ENCODE measurements at regions not wholly inside any gene's neighbourhood (a gene's known extent, or its start where the extent isn't known, plus 50 kb on each side); places are given as distances from the start of the nearest gene placed in this dataset.

DNA sequence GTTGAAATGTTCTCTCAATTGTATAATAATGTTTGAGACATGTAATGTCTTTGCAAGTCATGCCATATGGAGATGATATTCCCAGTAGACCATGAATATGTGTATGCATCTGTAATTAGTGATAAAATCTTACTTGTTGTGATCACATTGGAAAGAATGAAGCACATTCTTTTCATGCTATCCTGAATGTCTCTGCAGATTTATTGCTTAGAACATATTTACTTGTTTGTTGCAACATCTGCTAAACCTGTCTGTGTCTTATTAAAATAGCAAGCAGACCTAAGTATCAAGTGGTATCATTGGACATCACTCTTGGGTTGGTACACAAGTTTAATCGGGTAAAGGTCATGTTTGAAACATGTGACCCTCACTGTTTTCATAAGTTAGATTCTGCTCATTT, 265.5 kb upstream of the CD180 start:
- H3K4me3 ChIP-seq (ENCODE audit: low read depth, low read length) = no peak overlapping the region
- H3K36me3 ChIP-seq (ENCODE audit: control insufficient read depth in 2 of 2, insufficient read depth in 1 of 2, low read length in 2 of 2) = no peaks in the 10 kb centered on the region
- no peaks in the 10 kb centered on the region for H3K4me1 ChIP-seq (ENCODE audit: control insufficient read depth, insufficient read depth, low read length)
- CTCF ChIA-PET = no interaction called here
- H3K9me3 ChIP-seq (ENCODE audit: control insufficient read depth, insufficient read depth, low read depth, low read length) = no peaks in the 10 kb centered on the region
- no peak overlapping the region for H3K27ac ChIP-seq (ENCODE audit: extremely low read depth, low read depth, low read length)
- POLR2A ChIA-PET = no interaction called here
- TF ChIP-seq ZNF23 (tag by site-specific recombination; IDR thresholded peaks at IDR 0.05; ENCODE audit: borderline replicate concordance) = no peak
- TF ChIP-seq FEZF1 (tag by site-specific recombination; IDR thresholded peaks at IDR 0.05) = no peak
- TF ChIP-seq, protein P1, sequence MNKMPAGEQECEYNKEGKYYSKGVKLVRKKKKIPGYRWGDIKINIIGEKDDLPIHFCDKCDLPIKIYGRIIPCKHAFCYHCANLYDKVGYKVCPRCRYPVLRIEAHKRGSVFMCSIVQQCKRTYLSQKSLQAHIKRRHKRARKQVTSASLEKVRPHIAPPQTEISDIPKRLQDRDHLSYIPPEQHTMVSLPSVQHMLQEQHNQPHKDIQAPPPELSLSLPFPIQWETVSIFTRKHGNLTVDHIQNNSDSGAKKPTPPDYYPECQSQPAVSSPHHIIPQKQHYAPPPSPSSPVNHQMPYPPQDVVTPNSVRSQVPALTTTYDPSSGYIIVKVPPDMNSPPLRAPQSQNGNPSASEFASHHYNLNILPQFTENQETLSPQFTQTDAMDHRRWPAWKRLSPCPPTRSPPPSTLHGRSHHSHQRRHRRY (tag by site-specific recombination; IDR thresholded peaks at IDR 0.05) = no peak
- no peak for TF ChIP-seq ZNF157 (tag by site-specific recombination; IDR thresholded peaks at IDR 0.05)
- no peak for TF ChIP-seq KLF9 (tag by site-specific recombination; IDR thresholded peaks at IDR 0.05; ENCODE audit: low read depth)
- no peak for TF ChIP-seq ZNF175 (tag by site-specific recombination; IDR thresholded peaks at IDR 0.05)
- TF ChIP-seq ZNF654 (tag by site-specific recombination; IDR thresholded peaks at IDR 0.05; ENCODE audit: low read depth) = no peak
- TF ChIP-seq, protein P2, sequence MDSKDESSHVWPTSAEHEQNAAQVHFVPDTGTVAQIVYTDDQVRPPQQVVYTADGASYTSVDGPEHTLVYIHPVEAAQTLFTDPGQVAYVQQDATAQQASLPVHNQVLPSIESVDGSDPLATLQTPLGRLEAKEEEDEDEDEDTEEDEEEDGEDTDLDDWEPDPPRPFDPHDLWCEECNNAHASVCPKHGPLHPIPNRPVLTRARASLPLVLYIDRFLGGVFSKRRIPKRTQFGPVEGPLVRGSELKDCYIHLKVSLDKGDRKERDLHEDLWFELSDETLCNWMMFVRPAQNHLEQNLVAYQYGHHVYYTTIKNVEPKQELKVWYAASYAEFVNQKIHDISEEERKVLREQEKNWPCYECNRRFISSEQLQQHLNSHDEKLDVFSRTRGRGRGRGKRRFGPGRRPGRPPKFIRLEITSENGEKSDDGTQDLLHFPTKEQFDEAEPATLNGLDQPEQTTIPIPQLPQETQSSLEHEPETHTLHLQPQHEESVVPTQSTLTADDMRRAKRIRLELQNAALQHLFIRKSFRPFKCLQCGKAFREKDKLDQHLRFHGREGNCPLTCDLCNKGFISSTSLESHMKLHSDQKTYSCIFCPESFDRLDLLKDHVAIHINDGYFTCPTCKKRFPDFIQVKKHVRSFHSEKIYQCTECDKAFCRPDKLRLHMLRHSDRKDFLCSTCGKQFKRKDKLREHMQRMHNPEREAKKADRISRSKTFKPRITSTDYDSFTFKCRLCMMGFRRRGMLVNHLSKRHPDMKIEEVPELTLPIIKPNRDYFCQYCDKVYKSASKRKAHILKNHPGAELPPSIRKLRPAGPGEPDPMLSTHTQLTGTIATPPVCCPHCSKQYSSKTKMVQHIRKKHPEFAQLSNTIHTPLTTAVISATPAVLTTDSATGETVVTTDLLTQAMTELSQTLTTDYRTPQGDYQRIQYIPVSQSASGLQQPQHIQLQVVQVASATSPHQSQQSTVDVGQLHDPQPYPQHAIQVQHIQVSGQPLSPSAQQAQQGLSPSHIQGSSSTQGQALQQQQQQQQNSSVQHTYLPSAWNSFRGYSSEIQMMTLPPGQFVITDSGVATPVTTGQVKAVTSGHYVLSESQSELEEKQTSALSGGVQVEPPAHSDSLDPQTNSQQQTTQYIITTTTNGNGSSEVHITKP (tag by site-specific recombination; IDR thresholded peaks at IDR 0.05) = no peak
- TF ChIP-seq ZNF660 (tag by site-specific recombination; IDR thresholded peaks at IDR 0.05) = no peak
- no peak for TF ChIP-seq ZSCAN23 (tag by site-specific recombination; IDR thresholded peaks at IDR 0.05)
- TF ChIP-seq, protein P3, sequence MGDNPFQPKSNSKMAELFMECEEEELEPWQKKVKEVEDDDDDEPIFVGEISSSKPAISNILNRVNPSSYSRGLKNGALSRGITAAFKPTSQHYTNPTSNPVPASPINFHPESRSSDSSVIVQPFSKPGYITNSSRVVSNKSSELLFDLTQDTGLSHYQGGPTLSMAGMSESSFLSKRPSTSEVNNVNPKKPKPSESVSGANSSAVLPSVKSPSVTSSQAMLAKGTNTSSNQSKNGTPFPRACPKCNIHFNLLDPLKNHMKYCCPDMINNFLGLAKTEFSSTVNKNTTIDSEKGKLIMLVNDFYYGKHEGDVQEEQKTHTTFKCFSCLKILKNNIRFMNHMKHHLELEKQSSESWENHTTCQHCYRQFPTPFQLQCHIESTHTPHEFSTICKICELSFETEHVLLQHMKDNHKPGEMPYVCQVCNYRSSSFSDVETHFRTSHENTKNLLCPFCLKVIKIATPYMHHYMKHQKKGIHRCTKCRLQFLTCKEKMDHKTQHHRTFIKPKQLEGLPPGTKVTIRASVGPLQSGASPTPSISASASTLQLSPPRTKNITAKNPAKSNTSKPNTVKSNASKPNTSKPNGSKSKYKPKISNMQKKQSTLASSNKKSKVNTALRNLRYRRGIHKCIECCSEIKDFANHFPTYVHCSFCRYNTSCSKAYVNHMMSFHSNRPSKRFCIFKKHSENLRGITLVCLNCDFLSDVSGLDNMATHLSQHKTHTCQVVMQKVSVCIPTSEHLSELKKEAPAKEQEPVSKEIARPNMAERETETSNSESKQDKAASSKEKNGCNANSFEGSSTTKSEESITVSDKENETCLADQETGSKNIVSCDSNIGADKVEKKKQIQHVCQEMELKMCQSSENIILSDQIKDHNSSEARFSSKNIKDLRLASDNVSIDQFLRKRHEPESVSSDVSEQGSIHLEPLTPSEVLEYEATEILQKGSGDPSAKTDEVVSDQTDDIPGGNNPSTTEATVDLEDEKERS (tag by site-specific recombination; IDR thresholded peaks at IDR 0.05) = no peak
- TF ChIP-seq, protein P4, sequence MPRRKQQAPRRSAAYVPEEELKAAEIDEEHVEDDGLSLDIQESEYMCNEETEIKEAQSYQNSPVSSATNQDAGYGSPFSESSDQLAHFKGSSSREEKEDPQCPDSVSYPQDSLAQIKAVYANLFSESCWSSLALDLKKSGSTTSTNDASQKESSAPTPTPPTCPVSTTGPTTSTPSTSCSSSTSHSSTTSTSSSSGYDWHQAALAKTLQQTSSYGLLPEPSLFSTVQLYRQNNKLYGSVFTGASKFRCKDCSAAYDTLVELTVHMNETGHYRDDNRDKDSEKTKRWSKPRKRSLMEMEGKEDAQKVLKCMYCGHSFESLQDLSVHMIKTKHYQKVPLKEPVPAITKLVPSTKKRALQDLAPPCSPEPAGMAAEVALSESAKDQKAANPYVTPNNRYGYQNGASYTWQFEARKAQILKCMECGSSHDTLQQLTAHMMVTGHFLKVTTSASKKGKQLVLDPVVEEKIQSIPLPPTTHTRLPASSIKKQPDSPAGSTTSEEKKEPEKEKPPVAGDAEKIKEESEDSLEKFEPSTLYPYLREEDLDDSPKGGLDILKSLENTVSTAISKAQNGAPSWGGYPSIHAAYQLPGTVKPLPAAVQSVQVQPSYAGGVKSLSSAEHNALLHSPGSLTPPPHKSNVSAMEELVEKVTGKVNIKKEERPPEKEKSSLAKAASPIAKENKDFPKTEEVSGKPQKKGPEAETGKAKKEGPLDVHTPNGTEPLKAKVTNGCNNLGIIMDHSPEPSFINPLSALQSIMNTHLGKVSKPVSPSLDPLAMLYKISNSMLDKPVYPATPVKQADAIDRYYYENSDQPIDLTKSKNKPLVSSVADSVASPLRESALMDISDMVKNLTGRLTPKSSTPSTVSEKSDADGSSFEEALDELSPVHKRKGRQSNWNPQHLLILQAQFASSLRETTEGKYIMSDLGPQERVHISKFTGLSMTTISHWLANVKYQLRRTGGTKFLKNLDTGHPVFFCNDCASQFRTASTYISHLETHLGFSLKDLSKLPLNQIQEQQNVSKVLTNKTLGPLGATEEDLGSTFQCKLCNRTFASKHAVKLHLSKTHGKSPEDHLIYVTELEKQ (tag by site-specific recombination; IDR thresholded peaks at IDR 0.05; ENCODE audit: borderline replicate concordance) = no peak
- TF ChIP-seq ZNF354C (tag by site-specific recombination; IDR thresholded peaks at IDR 0.05; ENCODE audit: borderline replicate concordance, low read depth) = no peak
- no peak for TF ChIP-seq ZIC2 (tag by site-specific recombination; IDR thresholded peaks at IDR 0.05)
- TF ChIP-seq ZNF626 (tag by site-specific recombination; IDR thresholded peaks at IDR 0.05) = no peak
- TF ChIP-seq ZNF791 (tag by site-specific recombination; IDR thresholded peaks at IDR 0.05) = no peak
- no peak for TF ChIP-seq ZNF223 (tag by site-specific recombination; IDR thresholded peaks at IDR 0.05)
- TF ChIP-seq SP2 (tag by site-specific recombination; IDR thresholded peaks at IDR 0.05) = no peak
- TF ChIP-seq KLF7 (tag by site-specific recombination; IDR thresholded peaks at IDR 0.05; ENCODE audit: borderline replicate concordance) = no peak
- TF ChIP-seq, protein P5, sequence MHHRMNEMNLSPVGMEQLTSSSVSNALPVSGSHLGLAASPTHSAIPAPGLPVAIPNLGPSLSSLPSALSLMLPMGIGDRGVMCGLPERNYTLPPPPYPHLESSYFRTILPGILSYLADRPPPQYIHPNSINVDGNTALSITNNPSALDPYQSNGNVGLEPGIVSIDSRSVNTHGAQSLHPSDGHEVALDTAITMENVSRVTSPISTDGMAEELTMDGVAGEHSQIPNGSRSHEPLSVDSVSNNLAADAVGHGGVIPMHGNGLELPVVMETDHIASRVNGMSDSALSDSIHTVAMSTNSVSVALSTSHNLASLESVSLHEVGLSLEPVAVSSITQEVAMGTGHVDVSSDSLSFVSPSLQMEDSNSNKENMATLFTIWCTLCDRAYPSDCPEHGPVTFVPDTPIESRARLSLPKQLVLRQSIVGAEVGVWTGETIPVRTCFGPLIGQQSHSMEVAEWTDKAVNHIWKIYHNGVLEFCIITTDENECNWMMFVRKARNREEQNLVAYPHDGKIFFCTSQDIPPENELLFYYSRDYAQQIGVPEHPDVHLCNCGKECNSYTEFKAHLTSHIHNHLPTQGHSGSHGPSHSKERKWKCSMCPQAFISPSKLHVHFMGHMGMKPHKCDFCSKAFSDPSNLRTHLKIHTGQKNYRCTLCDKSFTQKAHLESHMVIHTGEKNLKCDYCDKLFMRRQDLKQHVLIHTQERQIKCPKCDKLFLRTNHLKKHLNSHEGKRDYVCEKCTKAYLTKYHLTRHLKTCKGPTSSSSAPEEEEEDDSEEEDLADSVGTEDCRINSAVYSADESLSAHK (tag by site-specific recombination; IDR thresholded peaks at IDR 0.05) = no peak

Data from HEK293 (cell line).